H9 (cell line): ENCODE measurements at regions not wholly inside any gene's neighbourhood (a gene's known extent, or its start where the extent isn't known, plus 50 kb on each side); places are given as distances from the start of the nearest gene placed in this dataset.

Source experiments
- DNase-seq: peaks from one replicate; pipeline ENCODE4 v3.0.0-alpha.2; 2017
- H2AFZ ChIP-seq: one replicate; pipeline ENCODE4 v1.6.1; 2013; ENCODE audit warnings: mild to moderate bottlenecking, low read length, control low read depth, moderate library complexity
- H2AK5ac ChIP-seq: 2 replicates; pipeline ENCODE4 v1.6.1; 2013; ENCODE audit warnings: low read length, control low read depth, mixed read lengths; ENCODE audit not compliant: insufficient read length
- H2BK120ac ChIP-seq: one replicate; pipeline ENCODE4 v1.6.1; 2013; ENCODE audit warnings: low read depth, mild to moderate bottlenecking, low read length, control low read depth, inconsistent platforms; ENCODE audit not compliant: poor library complexity, severe bottlenecking
- H2BK12ac ChIP-seq: 2 replicates; pipeline ENCODE4 v1.6.1; 2013; ENCODE audit warnings: low read length, control low read depth, mixed read lengths, low read depth; ENCODE audit not compliant: insufficient read length
- H2BK15ac ChIP-seq: 2 replicates; pipeline ENCODE4 v1.6.1; 2013; ENCODE audit warnings: low read depth, low read length, control low read depth
- H2BK20ac ChIP-seq: one replicate; pipeline ENCODE4 v1.6.1; 2013; ENCODE audit warnings: low read depth, mild to moderate bottlenecking, low read length, control low read depth, inconsistent platforms; ENCODE audit not compliant: poor library complexity, severe bottlenecking
- H2BK5ac ChIP-seq: 2 replicates; pipeline ENCODE4 v1.6.1; 2013; ENCODE audit warnings: low read length, control low read depth, mixed read lengths; ENCODE audit not compliant: insufficient read length
- H3K14ac ChIP-seq: 2 replicates; pipeline ENCODE4 v1.6.1; 2013; ENCODE audit warnings: low read length, control low read depth; ENCODE audit not compliant: insufficient read depth
- H3K18ac ChIP-seq: 2 replicates; pipeline ENCODE4 v1.6.1; 2013; ENCODE audit warnings: low read depth, mild to moderate bottlenecking, mixed read lengths, low read length, control low read depth; ENCODE audit not compliant: insufficient read length
- H3K23ac ChIP-seq: 2 replicates; pipeline ENCODE4 v1.6.1; 2013; ENCODE audit warnings: low read length, control low read depth, mixed read lengths, low read depth; ENCODE audit not compliant: insufficient read length
- H3K23me2 ChIP-seq: 2 replicates; pipeline ENCODE4 v1.6.1; 2013; ENCODE audit warnings: low read depth, mild to moderate bottlenecking, mixed read lengths, low read length, control low read depth; ENCODE audit not compliant: insufficient read length, poor library complexity, severe bottlenecking
- H3K27ac ChIP-seq: 2 replicates; pipeline ENCODE4 v1.5.1; 2013; ENCODE audit warnings: low read length, control low read depth, mixed read lengths, low read depth; ENCODE audit not compliant: insufficient read length
- H3K27me3 ChIP-seq: 2 replicates; pipeline ENCODE4 v1.6.1; 2013; ENCODE audit warnings: low read length, control low read depth, inconsistent platforms; ENCODE audit not compliant: insufficient read depth
- H3K4ac ChIP-seq: 2 replicates; pipeline ENCODE4 v1.6.1; 2013; ENCODE audit warnings: low read depth, mild to moderate bottlenecking, control low read depth, inconsistent platforms, low read length, moderate library complexity
- H3K4me1 ChIP-seq: 2 replicates; pipeline ENCODE4 v1.6.1; 2013; ENCODE audit warnings: low read length, control low read depth, inconsistent platforms; ENCODE audit not compliant: insufficient read depth
- H3K4me2 ChIP-seq: 2 replicates; pipeline ENCODE4 v1.6.1; 2013; ENCODE audit warnings: low read length, control low read depth, mixed read lengths; ENCODE audit not compliant: insufficient read length, insufficient read depth
- H3K56ac ChIP-seq: 2 replicates; pipeline ENCODE4 v1.6.1; 2013; ENCODE audit warnings: low read depth, mild to moderate bottlenecking, mixed read lengths, low read length, control low read depth; ENCODE audit not compliant: insufficient read length
- H3K79me1 ChIP-seq: 2 replicates; pipeline ENCODE4 v1.6.1; 2013; ENCODE audit warnings: low read depth, mild to moderate bottlenecking, moderate library complexity, low read length, control low read depth, inconsistent platforms; ENCODE audit not compliant: insufficient read depth, poor library complexity, severe bottlenecking
- H3K79me2 ChIP-seq: 2 replicates; pipeline ENCODE4 v1.6.1; 2013; ENCODE audit warnings: low read length, control low read depth, inconsistent platforms; ENCODE audit not compliant: insufficient read depth
- H3K9ac ChIP-seq: 2 replicates; pipeline ENCODE4 v1.6.1; 2013; ENCODE audit warnings: low read length, control low read depth, mixed read lengths; ENCODE audit not compliant: insufficient read length; ENCODE audit errors: extremely low read depth
- H3K9me3 ChIP-seq: one replicate; pipeline ENCODE4 v1.6.1; 2013; ENCODE audit warnings: low read depth, low read length, inconsistent platforms; ENCODE audit not compliant: control insufficient read depth
- H3T11ph ChIP-seq: one replicate; pipeline ENCODE4 v1.6.1; 2013; ENCODE audit warnings: mild to moderate bottlenecking, low read length, control low read depth, inconsistent platforms
- H4K20me1 ChIP-seq: one replicate; pipeline ENCODE4 v1.6.1; 2013; ENCODE audit not compliant: control insufficient read depth, insufficient read length, insufficient read depth
- H4K5ac ChIP-seq: 2 replicates; pipeline ENCODE4 v1.6.1; 2013; ENCODE audit warnings: low read depth, mild to moderate bottlenecking, mixed read lengths, low read length, control low read depth; ENCODE audit not compliant: insufficient read length
- H4K8ac ChIP-seq: replicated peaks from 2 replicates; pipeline ENCODE4 v1.6.1; 2013; ENCODE audit warnings: low read length, control low read depth, mixed read lengths, low read depth; ENCODE audit not compliant: insufficient read length
- H4K91ac ChIP-seq: 2 replicates; pipeline ENCODE4 v1.6.1; 2013; ENCODE audit warnings: low read depth, mild to moderate bottlenecking, moderate library complexity, mixed read lengths, low read length, control low read depth; ENCODE audit not compliant: insufficient read length
- H3K27ac Mint-ChIP-seq, 3 experiments: 2 replicates in 2 of 3; 3 replicates in 1 of 3; pipeline ENCODE4 v1.8.0; 2020 to 2021; ENCODE audit warnings: mixed read lengths in 3 of 3, mild to moderate bottlenecking in 1 of 3, moderate library complexity in 1 of 3
- H3K27me3 Mint-ChIP-seq: 2 replicates; pipeline ENCODE4 v1.8.0; 2021; ENCODE audit warnings: low read depth, mild to moderate bottlenecking, moderate library complexity, mixed read lengths
- H3K36me3 Mint-ChIP-seq, 3 experiments: 2 replicates in 2 of 3; 3 replicates in 1 of 3; pipeline ENCODE4 v1.8.0; 2020 to 2021; ENCODE audit warnings: low read depth in 3 of 3, mixed read lengths in 3 of 3; ENCODE audit not compliant: insufficient read depth in 1 of 3
- H3K4me1 Mint-ChIP-seq, 2 experiments: 2 replicates each; pipeline ENCODE4 v1.8.0; 2020; ENCODE audit warnings: mixed read lengths in 2 of 2
- H3K4me3 Mint-ChIP-seq, 2 experiments: 2 replicates in 1 of 2; 3 replicates in 1 of 2; pipeline ENCODE4 v1.8.0; 2020 to 2021; ENCODE audit warnings: mild to moderate bottlenecking in 2 of 2, mixed read lengths in 2 of 2, moderate library complexity in 1 of 2
- H3K9me3 Mint-ChIP-seq, 2 experiments: 2 replicates in 1 of 2; 3 replicates in 1 of 2; pipeline ENCODE4 v1.8.0; 2020; ENCODE audit warnings: mild to moderate bottlenecking in 2 of 2, mixed read lengths in 2 of 2, moderate library complexity in 1 of 2
- CTCF ChIP-seq: fragments of 200-600 bp; sonication (generic); conservative IDR thresholded peaks from 3 replicates; pipeline ENCODE4 v1.8.0; 2021; ENCODE audit warnings: antibody characterized with exemption, mild to moderate bottlenecking
- WGBS: extraction: QIAGEN DNeasy Blood & Tissue Kit; methylation state at CpG from one replicate; pipeline ENCODE4 v1.1.7; 2013; ENCODE audit warnings: missing lambda C conversion rate, low lambda C conversion rate, mixed read lengths; ENCODE audit not compliant: insufficient read length; ENCODE audit errors: extremely low coverage; 5-methylcytosine and 5-hydroxymethylcytosine counted together

GRCh38 chr3:181329024-181329423 is 339.5 kb upstream of the DNAJC19 start:
- no peaks in the 10 kb centered on the region for H3K23me2 ChIP-seq
- no peak overlapping the region for H4K8ac ChIP-seq
- Mint-ChIP-seq H3K27me3 (no peaks in the 10 kb centered on the region), H3K4me1 (peaks cover 7 to 8% of the 10 kb centered on the region in 2 experiments), H3K9me3 (no peaks in the 10 kb centered on the region), H3K4me3 (no peak overlapping the region), H3K27ac (no peak overlapping the region), H3K36me3 (no peaks in the 10 kb centered on the region)
- H3K27ac ChIP-seq = no peak overlapping the region
- H2BK120ac ChIP-seq = no peak overlapping the region
- DNase-seq = no peak
- H3K14ac ChIP-seq = no peak overlapping the region
- no peaks in the 10 kb centered on the region for H3K27me3 ChIP-seq
- H3K23ac ChIP-seq = no peak overlapping the region
- no peak overlapping the region for H3K4ac ChIP-seq
- no peak overlapping the region for H4K5ac ChIP-seq
- no peak overlapping the region for H2BK20ac ChIP-seq
- H3K79me2 ChIP-seq = no peaks in the 10 kb centered on the region
- H2BK5ac ChIP-seq = no peak overlapping the region
- no peak for TF ChIP-seq CTCF
- WGBS = no CpG with 5 or more reads among the region's 2 CpGs
- H3K18ac ChIP-seq = no peak overlapping the region
- no peak overlapping the region for H3K9ac ChIP-seq
- no peaks in the 10 kb centered on the region for H3K9me3 ChIP-seq
- H4K20me1 ChIP-seq = no peaks in the 10 kb centered on the region
- H2AK5ac ChIP-seq = no peak overlapping the region
- no peak overlapping the region for H2BK15ac ChIP-seq
- H2BK12ac ChIP-seq = no peak overlapping the region
- peaks cover 2% of the 10 kb centered on the region; the same call in 1 of the 2 replicates for H3K4me1 ChIP-seq
- no peak overlapping the region for H3K56ac ChIP-seq
- H3K4me2 ChIP-seq = no peak overlapping the region
- H3K79me1 ChIP-seq = no peaks in the 10 kb centered on the region
- no peak overlapping the region for H4K91ac ChIP-seq
- H3T11ph ChIP-seq = no peak overlapping the region
- no peak overlapping the region for H2AFZ ChIP-seq
